Neural cell (in vitro differentiated cells): ENCODE measurements at regions not wholly inside any gene's neighbourhood (a gene's known extent, or its start where the extent isn't known, plus 50 kb on each side); places are given as distances from the start of the nearest gene placed in this dataset.

Experiments used
- H2AFZ ChIP-seq: fragments of 200-600, 300-800 bp; sonication (generic), shearing (Covaris generic); 2 replicates; pipeline ENCODE4 v1.6.0; 2014; ENCODE audit warnings: low read depth, mild to moderate bottlenecking, antibody characterized with exemption, low read length, moderate library complexity
- H3F3A ChIP-seq: fragments of 200-600 bp; shearing (Covaris generic); 2 replicates; pipeline ENCODE4 v1.6.1; 2016; ENCODE audit warnings: mild to moderate bottlenecking, moderate library complexity, mixed read lengths, antibody characterized with exemption, low read length; ENCODE audit not compliant: insufficient read depth, poor library complexity, severe bottlenecking
- H3K27ac ChIP-seq: fragments of 200-600, 300-800 bp; sonication (generic), shearing (Covaris generic); 2 replicates; pipeline ENCODE4 v1.5.1; 2014; ENCODE audit warnings: mild to moderate bottlenecking, low read length, moderate library complexity
- H3K27me3 ChIP-seq: fragments of 300-800, 200-600 bp; sonication (generic), shearing (Covaris generic); 2 replicates; pipeline ENCODE4 v1.6.0; 2014; ENCODE audit warnings: mild to moderate bottlenecking, low read depth, low read length, moderate library complexity; ENCODE audit not compliant: insufficient read depth
- H3K36me3 ChIP-seq: fragments of 300-800, 200-600 bp; sonication (generic), shearing (Covaris generic); 2 replicates; pipeline ENCODE4 v1.5.1; 2014; ENCODE audit warnings: mild to moderate bottlenecking, antibody characterized with exemption, low read length, moderate library complexity; ENCODE audit not compliant: insufficient read depth
- H3K4me2 ChIP-seq: fragments of 300-800, 200-600 bp; sonication (generic), shearing (Covaris generic); 2 replicates; pipeline ENCODE4 v1.6.0; 2014; ENCODE audit warnings: mild to moderate bottlenecking, low read length
- H3K4me3 ChIP-seq: fragments of 300-800, 200-600 bp; sonication (generic), shearing (Covaris generic); 2 replicates; pipeline ENCODE4 v1.5.1; 2014; ENCODE audit warnings: mild to moderate bottlenecking, low read length, moderate library complexity
- H3K79me2 ChIP-seq: fragments of 200-600 bp; shearing (Covaris generic); replicated peaks from 2 replicates; pipeline ENCODE4 v1.6.0; 2014; ENCODE audit warnings: mild to moderate bottlenecking, low read length, moderate library complexity; ENCODE audit not compliant: insufficient read depth
- H3K9ac ChIP-seq: fragments of 300-800, 200-600 bp; sonication (generic), shearing (Covaris generic); 2 replicates; pipeline ENCODE4 v1.6.1; 2016; ENCODE audit warnings: mild to moderate bottlenecking, low read length, mixed read lengths
- H3K9me2 ChIP-seq: fragments of 200-600 bp; shearing (Covaris generic); 2 replicates; pipeline ENCODE4 v1.6.1; 2016; ENCODE audit warnings: mild to moderate bottlenecking, low read length, mixed read lengths; ENCODE audit not compliant: insufficient read depth
- H3K9me3 ChIP-seq: fragments of 200-600, 300-800 bp; sonication (generic), shearing (Covaris generic); 2 replicates; pipeline ENCODE4 v1.6.1; 2016; ENCODE audit warnings: mild to moderate bottlenecking, mixed run types, low read length, moderate library complexity, mixed read lengths
- H4K20me1 ChIP-seq: fragments of 200-600 bp; shearing (Covaris generic); 2 replicates; pipeline ENCODE4 v1.6.1; 2016; ENCODE audit warnings: mild to moderate bottlenecking, mixed run types; ENCODE audit not compliant: insufficient read depth
- EP300 ChIP-seq: fragments of 450-650 bp; conservative IDR thresholded peaks from 2 replicates; pipeline ENCODE4 v1.6.1; 2014; ENCODE audit warnings: antibody characterized with exemption, mild to moderate bottlenecking, moderate library complexity; ENCODE audit not compliant: poor library complexity, severe bottlenecking
- EZH2 ChIP-seq: fragments of 200-600, 300-800 bp; shearing (Covaris generic), sonication (generic); IDR thresholded peaks from 2 replicates; pipeline ENCODE4 v1.6.1; 2014; ENCODE audit warnings: antibody characterized with exemption, low read length, borderline replicate concordance, mild to moderate bottlenecking; ENCODE audit not compliant: insufficient read depth, poor library complexity, severe bottlenecking
- MXI1 ChIP-seq: fragments of 450-650 bp; conservative IDR thresholded peaks from 2 replicates; pipeline ENCODE4 v1.6.1; 2014; ENCODE audit warnings: antibody characterized with exemption, mild to moderate bottlenecking; ENCODE audit not compliant: poor library complexity, severe bottlenecking
- POLR2AphosphoS5 ChIP-seq: IDR thresholded peaks from 2 replicates; pipeline ENCODE4 v1.6.1; 2012
- RAD21 ChIP-seq: fragments of 450-650 bp; conservative IDR thresholded peaks from 2 replicates; pipeline ENCODE4 v1.6.1; 2014; ENCODE audit warnings: antibody characterized with exemption, mild to moderate bottlenecking, moderate library complexity
- SMC3 ChIP-seq: fragments of 450-650 bp; conservative IDR thresholded peaks from 2 replicates; pipeline ENCODE4 v1.6.1; 2014; ENCODE audit warnings: antibody characterized with exemption, mild to moderate bottlenecking, moderate library complexity; ENCODE audit not compliant: poor library complexity
- TAF1 ChIP-seq: IDR thresholded peaks from 2 replicates; pipeline ENCODE4 v1.6.1; 2012; ENCODE audit warnings: low read depth
- TF ChIP-seq, protein P1 (sequence below): IDR thresholded peaks from 2 replicates; pipeline ENCODE4 v1.6.1; 2012; ENCODE audit warnings: borderline replicate concordance
- TF ChIP-seq, protein P2 (sequence below): fragments of 450-650 bp; IDR thresholded peaks from 2 replicates; pipeline ENCODE4 v1.5.1; 2014; ENCODE audit warnings: antibody characterized with exemption, mild to moderate bottlenecking, moderate library complexity; ENCODE audit not compliant: poor library complexity, severe bottlenecking

DNA sequence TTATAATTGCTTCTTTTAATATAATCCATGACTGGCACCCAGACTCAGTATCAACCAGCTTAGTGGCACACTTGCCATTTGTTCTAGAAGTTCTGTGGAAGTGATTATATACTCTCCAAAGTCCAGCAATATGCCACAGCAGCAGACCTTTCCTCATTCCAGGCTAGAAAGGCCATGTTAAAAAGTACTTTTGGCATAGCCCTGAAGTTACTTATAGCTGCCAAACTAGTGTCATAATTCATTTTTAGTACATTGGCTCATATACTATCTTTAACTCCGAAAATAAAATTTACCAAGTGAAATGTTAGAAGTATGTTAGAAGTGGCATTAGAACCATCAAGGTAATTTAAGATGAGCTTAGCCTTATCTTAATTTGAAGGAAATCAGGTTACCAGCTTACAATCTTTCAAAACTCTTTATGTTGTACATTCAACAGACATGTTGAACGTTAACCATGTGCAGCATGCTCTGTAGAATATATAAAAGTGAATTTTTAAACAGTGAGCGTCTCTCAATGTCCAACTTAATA lies 714.2 kb upstream of the LCORL start:
- Histone ChIP-seq H3K4me3 (no peak overlapping the region), H4K20me1 (no peaks in the 10 kb centered on the region), H3K27me3 (no peaks in the 10 kb centered on the region), H3K79me2 (no peaks in the 10 kb centered on the region), H3K9ac (no peak overlapping the region), H2AFZ (no peak overlapping the region), H3K9me2 (no peaks in the 10 kb centered on the region), H3K36me3 (no peaks in the 10 kb centered on the region), H3K27ac (no peak overlapping the region), H3K9me3 (no peaks in the 10 kb centered on the region), H3K4me2 (no peak overlapping the region), H3F3A (no peaks in the 10 kb centered on the region)
- TF ChIP-seq TAF1: no peak
- no peak for TF ChIP-seq POLR2AphosphoS5

DNA sequence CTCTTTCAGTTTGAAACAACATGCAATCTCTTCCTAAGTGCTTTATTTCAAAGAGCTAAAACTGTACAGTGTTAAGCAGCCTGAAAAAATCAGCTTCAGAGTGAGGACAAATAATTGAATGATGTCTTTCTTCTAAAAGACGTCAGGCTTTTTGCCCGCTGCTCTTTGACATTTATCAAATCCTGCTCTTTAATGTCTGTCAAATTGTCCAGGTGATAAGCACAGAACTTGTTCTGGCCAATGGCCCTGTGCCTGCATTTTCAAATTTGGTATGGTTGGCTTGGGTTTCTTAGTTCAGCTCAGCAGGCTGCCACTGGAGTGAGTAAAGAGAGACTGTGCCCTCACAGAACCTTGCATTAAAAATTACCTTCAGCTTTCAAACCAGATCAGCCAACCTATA lies 712.9 kb upstream of the LCORL start:
- no peaks in the 10 kb centered on the region for H3K9me3 ChIP-seq
- no peak overlapping the region for H3K27ac ChIP-seq
- H3K36me3 ChIP-seq: no peaks in the 10 kb centered on the region

More for the DNA sequence above, 712.9 kb upstream of the LCORL start:
- Histone ChIP-seq H2AFZ (no peak overlapping the region), H3K27me3 (no peaks in the 10 kb centered on the region), H3F3A (no peaks in the 10 kb centered on the region), H4K20me1 (no peaks in the 10 kb centered on the region), H3K9ac (no peak overlapping the region), H3K9me2 (no peaks in the 10 kb centered on the region), H3K79me2 (no peaks in the 10 kb centered on the region), H3K4me3 (no peak overlapping the region), H3K4me2 (no peak overlapping the region)
- TF ChIP-seq POLR2AphosphoS5 (no peak), EZH2 (no peak), MXI1 (no peak), SMC3 (no peak), EP300 (no peak), RAD21 (no peak), TAF1 (no peak)
- TF ChIP-seq, protein P1, sequence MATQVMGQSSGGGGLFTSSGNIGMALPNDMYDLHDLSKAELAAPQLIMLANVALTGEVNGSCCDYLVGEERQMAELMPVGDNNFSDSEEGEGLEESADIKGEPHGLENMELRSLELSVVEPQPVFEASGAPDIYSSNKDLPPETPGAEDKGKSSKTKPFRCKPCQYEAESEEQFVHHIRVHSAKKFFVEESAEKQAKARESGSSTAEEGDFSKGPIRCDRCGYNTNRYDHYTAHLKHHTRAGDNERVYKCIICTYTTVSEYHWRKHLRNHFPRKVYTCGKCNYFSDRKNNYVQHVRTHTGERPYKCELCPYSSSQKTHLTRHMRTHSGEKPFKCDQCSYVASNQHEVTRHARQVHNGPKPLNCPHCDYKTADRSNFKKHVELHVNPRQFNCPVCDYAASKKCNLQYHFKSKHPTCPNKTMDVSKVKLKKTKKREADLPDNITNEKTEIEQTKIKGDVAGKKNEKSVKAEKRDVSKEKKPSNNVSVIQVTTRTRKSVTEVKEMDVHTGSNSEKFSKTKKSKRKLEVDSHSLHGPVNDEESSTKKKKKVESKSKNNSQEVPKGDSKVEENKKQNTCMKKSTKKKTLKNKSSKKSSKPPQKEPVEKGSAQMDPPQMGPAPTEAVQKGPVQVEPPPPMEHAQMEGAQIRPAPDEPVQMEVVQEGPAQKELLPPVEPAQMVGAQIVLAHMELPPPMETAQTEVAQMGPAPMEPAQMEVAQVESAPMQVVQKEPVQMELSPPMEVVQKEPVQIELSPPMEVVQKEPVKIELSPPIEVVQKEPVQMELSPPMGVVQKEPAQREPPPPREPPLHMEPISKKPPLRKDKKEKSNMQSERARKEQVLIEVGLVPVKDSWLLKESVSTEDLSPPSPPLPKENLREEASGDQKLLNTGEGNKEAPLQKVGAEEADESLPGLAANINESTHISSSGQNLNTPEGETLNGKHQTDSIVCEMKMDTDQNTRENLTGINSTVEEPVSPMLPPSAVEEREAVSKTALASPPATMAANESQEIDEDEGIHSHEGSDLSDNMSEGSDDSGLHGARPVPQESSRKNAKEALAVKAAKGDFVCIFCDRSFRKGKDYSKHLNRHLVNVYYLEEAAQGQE: no peak
- TF ChIP-seq, protein P2, sequence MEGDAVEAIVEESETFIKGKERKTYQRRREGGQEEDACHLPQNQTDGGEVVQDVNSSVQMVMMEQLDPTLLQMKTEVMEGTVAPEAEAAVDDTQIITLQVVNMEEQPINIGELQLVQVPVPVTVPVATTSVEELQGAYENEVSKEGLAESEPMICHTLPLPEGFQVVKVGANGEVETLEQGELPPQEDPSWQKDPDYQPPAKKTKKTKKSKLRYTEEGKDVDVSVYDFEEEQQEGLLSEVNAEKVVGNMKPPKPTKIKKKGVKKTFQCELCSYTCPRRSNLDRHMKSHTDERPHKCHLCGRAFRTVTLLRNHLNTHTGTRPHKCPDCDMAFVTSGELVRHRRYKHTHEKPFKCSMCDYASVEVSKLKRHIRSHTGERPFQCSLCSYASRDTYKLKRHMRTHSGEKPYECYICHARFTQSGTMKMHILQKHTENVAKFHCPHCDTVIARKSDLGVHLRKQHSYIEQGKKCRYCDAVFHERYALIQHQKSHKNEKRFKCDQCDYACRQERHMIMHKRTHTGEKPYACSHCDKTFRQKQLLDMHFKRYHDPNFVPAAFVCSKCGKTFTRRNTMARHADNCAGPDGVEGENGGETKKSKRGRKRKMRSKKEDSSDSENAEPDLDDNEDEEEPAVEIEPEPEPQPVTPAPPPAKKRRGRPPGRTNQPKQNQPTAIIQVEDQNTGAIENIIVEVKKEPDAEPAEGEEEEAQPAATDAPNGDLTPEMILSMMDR: no peak
